ENCODE measurements at regions not wholly inside any gene's neighbourhood (a gene's known extent, or its start where the extent isn't known, plus 50 kb on each side); places are given as distances from the start of the nearest gene placed in this dataset.

- DNase-seq (ENCODE audit: extremely low read depth, low read depth), result no peak
Measured at GRCh38 chr11:104462341-104462740, 298.4 kb upstream of the PDGFD start.

GRCh38 chr11:104451197-104451893 is 287.4 kb upstream of the PDGFD start:
- DNase-seq (ENCODE audit: extremely low read depth, low read depth), result no peak

DNA sequence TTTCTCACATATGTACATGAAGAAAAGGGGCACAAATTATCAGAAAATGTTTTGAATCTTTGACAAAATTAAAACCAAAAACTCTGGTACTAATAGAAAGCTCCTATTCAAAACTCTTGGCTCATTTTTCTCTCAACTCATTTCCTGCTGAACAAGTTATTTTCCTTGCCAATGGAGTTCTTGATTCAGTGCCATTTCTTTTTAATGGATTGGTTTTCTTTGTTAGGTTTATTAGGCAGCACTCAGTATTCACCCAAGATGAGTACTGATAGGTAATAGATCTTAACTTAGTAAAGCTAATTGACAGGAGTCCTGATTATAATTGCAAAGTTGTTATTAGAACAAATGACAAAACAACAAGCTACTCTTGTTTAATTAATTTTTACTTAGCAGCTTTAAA is 279.4 kb upstream of the PDGFD start:
- DNase-seq (ENCODE audit: extremely low read depth, low read depth), result no peak

- no peak for DNase-seq (ENCODE audit: extremely low read depth, low read depth)
Measured at GRCh38 chr11:104442321-104442720, 278.4 kb upstream of the PDGFD start.

GRCh38 chr11:104435494-104435893 is 271.5 kb upstream of the PDGFD start:
- DNase-seq (ENCODE audit: extremely low read depth, low read depth), result no peak

DNA sequence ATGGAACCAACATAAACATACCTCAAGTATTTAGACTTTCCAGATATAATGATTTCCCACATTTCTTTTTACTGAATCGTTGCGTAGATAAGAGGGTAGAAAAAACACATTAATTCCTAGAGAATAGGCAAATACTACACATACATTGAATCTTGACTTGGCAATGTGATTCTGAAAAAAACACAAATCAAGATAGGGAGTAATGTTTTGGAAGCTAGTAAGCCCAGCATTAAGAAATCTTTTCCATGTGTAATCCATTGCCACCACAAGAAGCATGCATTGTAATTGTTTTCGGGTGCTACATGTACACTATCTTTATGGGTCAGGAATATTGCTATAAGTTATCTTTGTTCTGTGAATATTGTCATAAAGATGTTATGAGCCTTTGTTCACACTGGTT is 269.8 kb upstream of the PDGFD start:
- no peak for DNase-seq (ENCODE audit: extremely low read depth, low read depth)

GRCh38 chr11:104432981-104433380 is 269.0 kb upstream of the PDGFD start:
- DNase-seq (ENCODE audit: extremely low read depth, low read depth), result no peak

DNA sequence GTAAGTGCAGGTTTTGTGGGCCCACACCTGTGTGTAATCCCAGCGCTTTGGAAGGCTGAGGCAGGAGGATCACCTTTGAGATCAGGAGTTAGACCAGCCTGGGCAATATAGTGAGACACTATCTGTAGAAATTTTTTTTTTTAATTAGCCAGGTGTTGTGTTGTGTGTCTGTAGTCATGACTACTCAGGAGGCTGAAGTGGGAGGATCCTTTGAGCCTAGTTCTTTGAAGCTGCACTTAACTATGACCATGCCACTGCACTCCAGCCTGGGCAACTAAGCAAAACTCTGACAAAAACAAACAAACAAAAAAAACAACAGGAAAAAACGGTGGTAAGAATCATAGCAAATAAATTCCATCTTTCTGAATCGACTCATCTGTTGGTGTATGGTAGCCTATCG is 268.6 kb upstream of the PDGFD start:
- no peak for DNase-seq (ENCODE audit: extremely low read depth, low read depth)

DNA sequence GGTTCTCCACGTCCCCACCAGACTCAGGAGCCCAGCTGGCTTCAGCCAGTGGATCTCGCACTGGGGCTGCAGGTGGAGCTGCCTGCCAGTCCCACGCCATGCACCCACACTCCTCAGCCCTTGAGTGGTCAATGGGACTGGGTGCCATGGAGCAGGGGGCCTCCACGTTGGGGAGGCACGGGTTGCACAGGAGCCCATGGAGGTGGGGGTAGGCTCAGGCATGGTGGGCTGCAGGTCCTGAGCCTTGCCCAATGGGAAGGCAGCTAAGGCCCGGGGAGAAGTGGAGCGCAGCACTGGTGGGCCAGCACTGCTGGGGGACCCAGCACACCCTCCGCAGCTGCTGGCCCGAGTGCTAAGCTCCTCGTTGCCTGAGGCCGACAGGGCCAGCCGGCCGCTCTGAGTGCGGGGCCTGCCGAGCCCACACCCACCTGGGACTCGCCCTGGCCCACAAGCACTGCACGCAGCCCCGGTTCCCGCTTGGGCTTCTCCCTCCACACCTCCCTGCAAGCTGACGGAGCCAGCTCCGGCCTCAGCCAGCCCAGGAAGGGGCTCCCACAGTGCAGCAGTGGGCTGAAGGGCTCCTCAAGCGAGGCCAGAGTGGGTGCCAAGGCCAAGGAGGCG is 258.5 kb upstream of the PDGFD start:
- no peak for DNase-seq (ENCODE audit: extremely low read depth, low read depth)

DNA sequence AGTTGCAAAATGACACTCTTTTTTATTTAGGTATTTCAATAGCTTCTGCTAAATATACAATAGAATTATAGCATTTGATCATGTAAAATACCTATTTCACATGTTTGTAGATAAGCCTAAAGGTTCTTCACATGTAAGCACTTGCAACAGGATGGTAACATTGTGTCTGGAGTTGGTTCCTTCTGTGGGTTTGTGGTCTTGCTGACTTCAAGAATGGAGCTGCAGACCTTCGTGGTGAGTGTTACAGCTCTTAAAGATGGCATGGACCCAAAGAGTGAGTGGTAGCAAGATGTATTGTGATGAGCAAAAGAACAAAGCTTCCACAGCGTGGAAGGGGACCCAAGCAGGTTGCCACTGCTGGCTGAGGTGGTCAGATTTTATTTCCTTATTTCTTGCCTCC is 246.4 kb upstream of the PDGFD start:
- no peak for DNase-seq (ENCODE audit: extremely low read depth, low read depth)

- no peak for DNase-seq (ENCODE audit: extremely low read depth, low read depth)
Measured at GRCh38 chr11:104408630-104409029, 244.7 kb upstream of the PDGFD start.

DNA sequence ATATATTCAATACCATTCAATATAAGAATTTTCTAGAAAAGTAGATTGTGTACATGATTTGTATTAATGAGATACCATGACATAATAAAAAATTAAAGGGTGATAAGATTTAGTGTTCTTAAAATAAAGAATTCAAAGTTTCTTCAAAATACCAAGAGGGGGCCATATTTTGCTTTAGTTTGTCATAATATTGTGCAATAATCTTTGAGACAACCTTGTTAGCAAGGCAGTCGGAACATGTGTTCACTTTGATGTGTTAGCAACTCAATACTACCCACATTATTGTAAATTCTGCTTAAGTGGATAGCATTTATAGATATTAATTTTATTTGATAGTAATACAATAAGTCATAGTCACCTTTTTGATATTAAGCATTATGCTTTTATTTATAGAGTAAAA is 241.3 kb upstream of the PDGFD start:
- no peak for DNase-seq (ENCODE audit: extremely low read depth, low read depth)

- DNase-seq (ENCODE audit: extremely low read depth, low read depth), result no peak
Measured at GRCh38 chr11:104404231-104405175, 240.6 kb upstream of the PDGFD start.

DNA sequence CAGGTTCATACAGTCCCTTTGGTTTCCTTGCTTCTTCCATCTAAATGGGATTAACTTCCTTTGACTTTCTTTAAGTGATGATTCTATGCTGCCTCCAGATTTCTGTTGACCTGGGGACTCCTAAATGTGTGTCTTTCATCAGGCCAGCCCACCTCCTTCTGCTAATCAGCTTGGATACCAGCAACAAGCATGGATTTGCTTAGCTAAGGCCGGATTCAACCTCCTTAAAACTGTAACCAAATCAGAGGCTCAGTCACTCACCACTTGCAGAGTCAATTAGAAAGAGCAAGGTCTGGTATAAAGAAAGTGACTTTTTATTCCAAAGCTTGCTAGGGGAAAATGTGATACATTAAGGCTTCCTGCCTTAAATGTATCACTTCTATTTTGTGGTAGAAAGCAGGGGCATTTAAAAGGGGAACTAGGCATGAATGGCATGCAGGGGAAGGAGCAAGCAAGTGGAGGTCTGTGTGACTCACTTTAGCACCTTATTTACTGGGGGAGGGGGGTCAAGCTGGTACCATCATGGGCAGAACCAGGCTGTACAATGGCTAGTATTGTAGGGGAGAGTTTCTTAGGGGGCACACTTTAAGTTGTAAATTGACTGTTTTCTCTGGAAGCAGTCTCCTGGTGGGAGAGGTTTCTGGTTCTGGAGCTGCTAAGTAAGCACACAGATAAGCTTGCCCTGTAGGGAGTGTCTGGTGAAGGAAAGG is 239.0 kb upstream of the PDGFD start:
- DNase-seq (ENCODE audit: extremely low read depth, low read depth), result no peak

- DNase-seq (ENCODE audit: extremely low read depth, low read depth), result no peak
Measured at GRCh38 chr11:104394508-104394907, 230.6 kb upstream of the PDGFD start.

DNA sequence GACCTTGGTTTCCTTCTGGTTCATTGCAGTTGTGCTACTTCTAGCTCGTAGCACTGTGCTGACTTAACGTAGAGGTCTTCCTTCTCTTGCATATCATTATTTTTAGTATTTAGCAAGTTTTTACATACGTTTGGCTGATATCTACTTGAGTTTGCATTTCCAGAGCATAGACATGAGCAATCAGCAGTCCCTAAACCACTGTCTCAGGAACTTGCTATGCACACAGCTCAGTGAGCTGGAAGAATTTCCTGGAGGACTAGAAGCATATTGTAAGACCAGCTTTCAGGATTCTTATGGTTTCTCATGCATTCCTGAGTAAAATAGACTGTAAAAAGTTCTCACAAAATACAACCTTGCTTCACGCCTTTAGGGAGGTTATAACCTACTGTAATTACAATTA is 226.7 kb upstream of the PDGFD start:
- no peak for DNase-seq (ENCODE audit: extremely low read depth, low read depth)

GRCh38 chr11:104385884-104386283 is 221.9 kb upstream of the PDGFD start:
- DNase-seq (ENCODE audit: extremely low read depth, low read depth), result no peak

DNA sequence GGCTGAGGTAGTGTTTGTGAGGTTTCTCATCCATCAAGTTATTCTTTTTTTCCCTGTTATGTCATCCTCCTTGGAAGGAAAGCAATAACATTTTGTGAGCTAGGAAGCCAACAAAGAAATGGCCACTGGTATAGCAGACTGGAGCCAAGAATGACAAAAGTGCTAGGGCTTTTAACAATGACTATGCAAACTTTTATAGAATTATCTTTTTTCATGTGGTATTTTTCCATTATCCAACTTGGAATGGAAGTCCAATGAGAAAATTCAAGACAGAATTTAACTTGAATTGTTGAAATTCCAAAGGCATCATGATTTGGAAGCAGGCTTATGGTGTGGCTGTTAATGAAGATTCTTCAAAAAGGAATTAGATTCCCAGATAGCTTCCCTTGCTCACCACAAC is 216.4 kb upstream of the PDGFD start:
- no peak for DNase-seq (ENCODE audit: extremely low read depth, low read depth)

DNA sequence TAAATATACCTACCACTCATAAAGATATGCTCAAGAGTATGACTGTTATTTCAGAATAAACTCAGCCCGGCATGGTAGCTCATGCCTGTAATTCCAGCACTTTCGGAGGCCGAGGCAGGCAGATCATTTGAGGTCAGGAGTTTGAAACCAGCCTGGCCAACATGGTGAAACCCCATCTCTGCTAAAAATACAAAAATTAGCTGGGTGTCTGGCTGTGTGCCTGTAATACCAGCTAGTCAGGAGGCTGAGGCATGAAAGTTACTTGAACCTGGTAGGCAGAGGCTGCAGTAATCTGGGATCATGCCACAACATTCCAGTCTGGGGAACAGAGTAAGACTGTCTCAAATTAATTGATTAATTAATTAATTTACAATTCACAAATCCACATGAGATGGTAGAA is 208.2 kb upstream of the PDGFD start:
- DNase-seq (ENCODE audit: extremely low read depth, low read depth), result no peak

- no peak for DNase-seq (ENCODE audit: extremely low read depth, low read depth)
Measured at GRCh38 chr11:104370478-104370877, 206.5 kb upstream of the PDGFD start.

- DNase-seq (ENCODE audit: extremely low read depth, low read depth), result no peak
Measured at GRCh38 chr11:104369761-104370160, 205.8 kb upstream of the PDGFD start.
